HepG2 (cell line): ENCODE measurements at regions not wholly inside any gene's neighbourhood (a gene's known extent, or its start where the extent isn't known, plus 50 kb on each side); places are given as distances from the start of the nearest gene placed in this dataset.

ENCODE experiments used
- ATF5 ChIP-seq: sonication (generic); formaldehyde crosslinking; IDR thresholded peaks from 2 replicates; pipeline ENCODE4 v1.4.0; 2020; ENCODE audit warnings: mild to moderate bottlenecking, low read depth, missing genetic modification reagents
- CBFB ChIP-seq: sonication (generic); formaldehyde crosslinking; IDR thresholded peaks from 2 replicates; pipeline ENCODE4 v1.4.0; 2020; ENCODE audit warnings: missing genetic modification reagents
- CHD2 ChIP-seq: IDR thresholded peaks from 2 replicates; pipeline ENCODE4 v1.6.1; 2011; ENCODE audit warnings: low read depth, low read length, improper control_type of control experiment
- GFI1 ChIP-seq: sonication (generic); formaldehyde crosslinking; IDR thresholded peaks from 2 replicates; pipeline ENCODE4 v1.5.0; 2020; ENCODE audit warnings: missing genetic modification reagents, mild to moderate bottlenecking, borderline replicate concordance
- GTF2F1 ChIP-seq: fragments of 150-350 bp; IDR thresholded peaks from 2 replicates; pipeline ENCODE4 v1.6.1; 2014; ENCODE audit warnings: low read length
- HIVEP1 ChIP-seq: sonication (generic); formaldehyde crosslinking; IDR thresholded peaks from 2 replicates; pipeline ENCODE4 v1.4.0; 2020; ENCODE audit warnings: mild to moderate bottlenecking, missing genetic modification reagents
- KDM2A ChIP-seq: sonication (generic); formaldehyde crosslinking; IDR thresholded peaks from 2 replicates; pipeline ENCODE4 v1.4.0; 2020; ENCODE audit warnings: low read depth, missing genetic modification reagents, borderline replicate concordance
- MNT ChIP-seq: fragments of 450-650 bp; IDR thresholded peaks from 2 replicates; pipeline ENCODE4 v1.6.1; 2016
- ONECUT2 ChIP-seq: sonication (generic); formaldehyde crosslinking; IDR thresholded peaks from 2 replicates; pipeline ENCODE4 v1.4.0; 2020; ENCODE audit warnings: missing genetic modification reagents
- POLR2AphosphoS2 ChIP-seq: IDR thresholded peaks from 2 replicates; pipeline ENCODE4 v1.6.1; 2011; ENCODE audit warnings: low read depth, low read length, improper control_type of control experiment
- SP4 ChIP-seq: sonication (generic); formaldehyde crosslinking; IDR thresholded peaks from 2 replicates; pipeline ENCODE4 v1.8.1; 2023; ENCODE audit warnings: mild to moderate bottlenecking, missing genetic modification reagents
- TEAD2 ChIP-seq: sonication (generic); formaldehyde crosslinking; IDR thresholded peaks from 2 replicates; pipeline ENCODE4 v1.9.0; 2021; ENCODE audit warnings: missing genetic modification reagents
- TRIM24 ChIP-seq: sonication (generic); formaldehyde crosslinking; IDR thresholded peaks from 2 replicates; pipeline ENCODE4 v1.8.0; 2022; ENCODE audit warnings: mild to moderate bottlenecking, missing genetic modification reagents
- U2AF2 ChIP-seq: fragments of 200-400 bp; formaldehyde crosslinking; IDR thresholded peaks from 2 replicates; pipeline ENCODE4 v1.6.1; 2017; ENCODE audit warnings: low read depth, mild to moderate bottlenecking, low read length
- ZBTB46 ChIP-seq: sonication (generic); formaldehyde crosslinking; IDR thresholded peaks from 2 replicates; pipeline ENCODE4 v1.4.0; 2020; ENCODE audit warnings: mild to moderate bottlenecking, missing genetic modification reagents, borderline replicate concordance
- ZBTB7B ChIP-seq: sonication (generic); formaldehyde crosslinking; IDR thresholded peaks from 2 replicates; pipeline ENCODE4 v1.4.0; 2020; ENCODE audit warnings: missing genetic modification reagents
- ZFP36L1 ChIP-seq: sonication (generic); formaldehyde crosslinking; IDR thresholded peaks from 2 replicates; pipeline ENCODE4 v1.8.0; 2022; ENCODE audit warnings: mild to moderate bottlenecking, missing genetic modification reagents, moderate library complexity
- ZKSCAN8 ChIP-seq: IDR thresholded peaks from 2 replicates; pipeline ENCODE4 v1.6.1; 2016; ENCODE audit warnings: borderline replicate concordance, missing genetic modification reagents, missing compliant biosample characterization
- ZNF224 ChIP-seq: sonication (generic); formaldehyde crosslinking; IDR thresholded peaks from 2 replicates; pipeline ENCODE4 v1.5.0; 2020; ENCODE audit warnings: mild to moderate bottlenecking, missing genetic modification reagents
- ZNF367 ChIP-seq: sonication (generic); formaldehyde crosslinking; IDR thresholded peaks from 2 replicates; pipeline ENCODE4 v1.4.0; 2020; ENCODE audit warnings: missing genetic modification reagents, borderline replicate concordance
- ZNF550 ChIP-seq: sonication (generic); formaldehyde crosslinking; IDR thresholded peaks from 2 replicates; pipeline ENCODE4 v1.4.0; 2020; ENCODE audit warnings: mild to moderate bottlenecking, missing genetic modification reagents, borderline replicate concordance
- ZNF563 ChIP-seq: sonication (generic); formaldehyde crosslinking; IDR thresholded peaks from 2 replicates; pipeline ENCODE4 v1.8.0; 2022; ENCODE audit warnings: mild to moderate bottlenecking, moderate library complexity, missing genetic modification reagents
- ZNF574 ChIP-seq: sonication (generic); formaldehyde crosslinking; IDR thresholded peaks from 2 replicates; pipeline ENCODE4 v1.4.0; 2020; ENCODE audit warnings: missing genetic modification reagents
- ZNF737 ChIP-seq: sonication (generic); formaldehyde crosslinking; IDR thresholded peaks from 2 replicates; pipeline ENCODE4 v1.5.0; 2020; ENCODE audit warnings: missing genetic modification reagents, mild to moderate bottlenecking, borderline replicate concordance
- ZNF776 ChIP-seq: sonication (generic); formaldehyde crosslinking; IDR thresholded peaks from 2 replicates; pipeline ENCODE4 v1.4.0; 2020; ENCODE audit warnings: mild to moderate bottlenecking, missing genetic modification reagents

- TF ChIP-seq ZNF224 (CRISPR knock-in tag), result no peak
- no peak for TF ChIP-seq MNT
- TF ChIP-seq ZNF367 (CRISPR knock-in tag), result no peak
- no peak for TF ChIP-seq HIVEP1 (CRISPR knock-in tag)
- TF ChIP-seq GTF2F1, result no peak
- peak; percentile 88 for TF ChIP-seq KDM2A (CRISPR knock-in tag)
- TF ChIP-seq ZBTB7B, result no peak
- no peak for TF ChIP-seq ZNF737
- TF ChIP-seq U2AF2, result no peak
- TF ChIP-seq POLR2AphosphoS2, result no peak
- TF ChIP-seq ZNF776 (CRISPR knock-in tag), result 0 out of 2 replicates have a peak, but pooled peaks have one; percentile 52
- TF ChIP-seq CBFB (CRISPR knock-in tag), result peak; percentile 66; the same call in 1 of the 2 replicates
- no peak for TF ChIP-seq TRIM24
- no peak for TF ChIP-seq CHD2
- no peak for TF ChIP-seq ZKSCAN8
- peak; percentile 76; the same call in 1 of the 2 replicates for TF ChIP-seq ZNF563 (CRISPR knock-in tag)
- peak; percentile 71 for TF ChIP-seq ZNF574
- TF ChIP-seq ONECUT2 (CRISPR knock-in tag), result no peak
- TF ChIP-seq ZFP36L1 (CRISPR knock-in tag), result no peak
- no peak for TF ChIP-seq ZBTB46 (CRISPR knock-in tag)
- TF ChIP-seq ATF5, result no peak
- TF ChIP-seq ZNF550, result no peak
- peak; percentile 77; the same call in 1 of the 2 replicates for TF ChIP-seq SP4 (CRISPR knock-in tag)
- no peak for TF ChIP-seq TEAD2 (CRISPR knock-in tag)
- no peak for TF ChIP-seq GFI1 (CRISPR knock-in tag)
Measured at GRCh38 chr17:72539981-72540897, 419.4 kb downstream of the SOX9 start (continued).
